AG04449 (cell line): ENCODE measurements at regions not wholly inside any gene's neighbourhood (a gene's known extent, or its start where the extent isn't known, plus 50 kb on each side); places are given as distances from the start of the nearest gene placed in this dataset.
"Not testable (repeated sequence)": the region's sequence is repeated elsewhere in the genome, so short reads cannot be mapped to it uniquely, and the experiment has no call there.

Experiments
- CTCF ChIA-PET: fragments of 350-600 bp; formaldehyde crosslinking; extraction: SDS; loops from one replicate; lab custom pipeline; 2021; ENCODE audit warnings: antibody characterized with exemption; lab: Yijun Ruan, JAX
- POLR2A ChIA-PET: fragments of 400-600, 350-600 bp; formaldehyde crosslinking; extraction: SDS; loops from one replicate; lab custom pipeline; 2020; ENCODE audit warnings: antibody characterized with exemption, inconsistent platforms; lab: Yijun Ruan, JAX
- DNase-seq: peaks from one replicate; pipeline ENCODE4 v3.0.0-alpha.2; 2010; ENCODE audit warnings: low read depth, low spot score
- H3K4me3 ChIP-seq: 2 replicates; pipeline ENCODE4 v1.5.1; 2011; ENCODE audit warnings: low read depth, mild to moderate bottlenecking, control low read depth, low read length
- CTCF ChIP-seq: IDR thresholded peaks from one replicate; pipeline ENCODE4 v1.5.1; 2011; ENCODE audit warnings: mild to moderate bottlenecking, moderate library complexity, low read length, control low read depth, inconsistent platforms; ENCODE audit not compliant: insufficient read depth; ENCODE audit errors: missing control alignments

- ChIA-PET POLR2A (no interaction called here), CTCF (no interaction called here)
- DNase-seq, result no peak
- no peak for TF ChIP-seq CTCF
- no peak overlapping the region for H3K4me3 ChIP-seq
Observed at GRCh38 chr1:166627558-166627957, 211.7 kb upstream of the POGK start.

GRCh38 chr1:166628259-166628658 is 211.0 kb upstream of the POGK start:
- DNase-seq, result no peak
- no peak overlapping the region for H3K4me3 ChIP-seq
- TF ChIP-seq CTCF, result no peak
- CTCF ChIA-PET, result interaction anchor here (1.1 kb wide), 1 partner anchor 10 kb away, joined by 3 read pairs; no protein-coding TSS in a partner anchor
- POLR2A ChIA-PET, result no interaction called here

- no peak overlapping the region for H3K4me3 ChIP-seq
- ChIA-PET POLR2A (no interaction called here), CTCF (no interaction called here)
- TF ChIP-seq CTCF, result no peak
- DNase-seq, result no peak
Observed at GRCh38 chr1:166629946-166630345, 209.3 kb upstream of the POGK start.

- no peak overlapping the region for H3K4me3 ChIP-seq
- ChIA-PET POLR2A (no interaction called here), CTCF (no interaction called here)
- no peak for DNase-seq
- TF ChIP-seq CTCF, result no peak
Observed at GRCh38 chr1:166630369-166630768, 208.9 kb upstream of the POGK start.

GRCh38 chr1:166638137-166638536 is 201.1 kb upstream of the POGK start:
- no peak for DNase-seq
- CTCF ChIA-PET, result no interaction called here
- POLR2A ChIA-PET, result no interaction called here
- no peak overlapping the region for H3K4me3 ChIP-seq
- TF ChIP-seq CTCF, result no peak

- DNase-seq, H3K4me3 ChIP-seq, POLR2A ChIA-PET, CTCF ChIA-PET: not testable (repeated sequence)
Observed at GRCh38 chr1:166657228-166657627, 182.0 kb upstream of the POGK start.

- DNase-seq, H3K4me3 ChIP-seq, CTCF ChIA-PET, POLR2A ChIA-PET: not testable (repeated sequence)
Observed at GRCh38 chr1:166666790-166667189, 172.5 kb upstream of the POGK start.

GRCh38 chr1:166667600-166667999 is 171.7 kb upstream of the POGK start:
- H3K4me3 ChIP-seq, DNase-seq, CTCF ChIA-PET, POLR2A ChIA-PET: not testable (repeated sequence)
